MM.1S (cell line): ENCODE measurements at regions not wholly inside any gene's neighbourhood (a gene's known extent, or its start where the extent isn't known, plus 50 kb on each side); places are given as distances from the start of the nearest gene placed in this dataset.

Experiments
- DNase-seq: peaks from one replicate; pipeline ENCODE4 v3.0.0-alpha.2; 2015
- H2AFZ ChIP-seq: fragments of 300-600 bp; sonication (generic); 2 replicates; pipeline ENCODE4 v1.6.0; 2016; ENCODE audit warnings: antibody characterized with exemption, low read length
- H3F3A ChIP-seq: fragments of 300-600 bp; sonication (generic); 2 replicates; pipeline ENCODE4 v1.6.1; 2016; ENCODE audit warnings: mild to moderate bottlenecking, antibody characterized with exemption, low read length, moderate library complexity, mixed read lengths; ENCODE audit not compliant: insufficient read depth
- H3K27ac ChIP-seq: fragments of 300-600 bp; sonication (generic); 2 replicates; pipeline ENCODE4 v1.5.1; 2016; ENCODE audit warnings: mild to moderate bottlenecking, low read length
- H3K27me3 ChIP-seq: fragments of 300-600 bp; sonication (generic); replicated peaks from 2 replicates; pipeline ENCODE4 v1.6.0; 2016; ENCODE audit warnings: low read length; ENCODE audit not compliant: insufficient read depth
- H3K36me3 ChIP-seq: fragments of 300-600 bp; sonication (generic); replicated peaks from 2 replicates; pipeline ENCODE4 v1.6.1; 2016; ENCODE audit warnings: mild to moderate bottlenecking, low read length, mixed read lengths; ENCODE audit not compliant: insufficient read depth
- H3K4me1 ChIP-seq: fragments of 300-600 bp; sonication (generic); 2 replicates; pipeline ENCODE4 v1.6.1; 2016; ENCODE audit warnings: low read length, mixed read lengths
- H3K4me2 ChIP-seq: fragments of 300-600 bp; sonication (generic); 2 replicates; pipeline ENCODE4 v1.6.0; 2016; ENCODE audit warnings: low read depth, low read length
- H3K4me3 ChIP-seq: fragments of 300-600 bp; sonication (generic); 2 replicates; pipeline ENCODE4 v1.5.1; 2016; ENCODE audit warnings: low read length, mixed read lengths
- H3K79me2 ChIP-seq: fragments of 300-600 bp; sonication (generic); 2 replicates; pipeline ENCODE4 v1.6.1; 2016; ENCODE audit warnings: mixed run types, low read length, mixed read lengths
- H3K9ac ChIP-seq: fragments of 300-600 bp; sonication (generic); 2 replicates; pipeline ENCODE4 v1.6.1; 2016; ENCODE audit warnings: low read length, mixed read lengths
- H3K9me2 ChIP-seq: fragments of 300-600 bp; sonication (generic); replicated peaks from 2 replicates; pipeline ENCODE4 v1.6.1; 2016; ENCODE audit warnings: mild to moderate bottlenecking, low read length, mixed read lengths; ENCODE audit not compliant: insufficient read depth
- H3K9me3 ChIP-seq: fragments of 300-600 bp; sonication (generic); replicated peaks from 2 replicates; pipeline ENCODE4 v1.6.1; 2016; ENCODE audit warnings: mild to moderate bottlenecking, low read length, mixed read lengths; ENCODE audit not compliant: insufficient read depth
- H4K20me1 ChIP-seq: fragments of 300-600 bp; sonication (generic); 2 replicates; pipeline ENCODE4 v1.6.1; 2016; ENCODE audit warnings: mild to moderate bottlenecking, low read length, moderate library complexity, mixed read lengths; ENCODE audit not compliant: insufficient read depth
- EZH2 ChIP-seq: fragments of 300-600 bp; sonication (generic); optimal IDR thresholded peaks from 2 replicates; pipeline ENCODE3; 2017; ENCODE audit warnings: low read depth, mild to moderate bottlenecking, antibody characterized with exemption, low read length, mixed read lengths
- EZH2phosphoT487 ChIP-seq: fragments of 300-600 bp; sonication (generic); IDR thresholded peaks from 2 replicates; pipeline ENCODE4 v1.6.1; 2018; ENCODE audit warnings: antibody characterized with exemption, low read length
- TF ChIP-seq, protein P1 (sequence below): fragments of 300-600 bp; sonication (generic); IDR thresholded peaks from 2 replicates; pipeline ENCODE4 v1.5.1; 2016; ENCODE audit warnings: antibody characterized with exemption, low read length, mixed read lengths

GRCh38 chr1:90400131-90400530 lies 317.0 kb downstream of the BARHL2 start:
- no peak overlapping the region for H2AFZ ChIP-seq
- H3K27me3 ChIP-seq: no peaks in the 10 kb centered on the region
- H3K9ac ChIP-seq: no peak overlapping the region
- H3K4me3 ChIP-seq: no peak overlapping the region
- TF ChIP-seq, protein P1, sequence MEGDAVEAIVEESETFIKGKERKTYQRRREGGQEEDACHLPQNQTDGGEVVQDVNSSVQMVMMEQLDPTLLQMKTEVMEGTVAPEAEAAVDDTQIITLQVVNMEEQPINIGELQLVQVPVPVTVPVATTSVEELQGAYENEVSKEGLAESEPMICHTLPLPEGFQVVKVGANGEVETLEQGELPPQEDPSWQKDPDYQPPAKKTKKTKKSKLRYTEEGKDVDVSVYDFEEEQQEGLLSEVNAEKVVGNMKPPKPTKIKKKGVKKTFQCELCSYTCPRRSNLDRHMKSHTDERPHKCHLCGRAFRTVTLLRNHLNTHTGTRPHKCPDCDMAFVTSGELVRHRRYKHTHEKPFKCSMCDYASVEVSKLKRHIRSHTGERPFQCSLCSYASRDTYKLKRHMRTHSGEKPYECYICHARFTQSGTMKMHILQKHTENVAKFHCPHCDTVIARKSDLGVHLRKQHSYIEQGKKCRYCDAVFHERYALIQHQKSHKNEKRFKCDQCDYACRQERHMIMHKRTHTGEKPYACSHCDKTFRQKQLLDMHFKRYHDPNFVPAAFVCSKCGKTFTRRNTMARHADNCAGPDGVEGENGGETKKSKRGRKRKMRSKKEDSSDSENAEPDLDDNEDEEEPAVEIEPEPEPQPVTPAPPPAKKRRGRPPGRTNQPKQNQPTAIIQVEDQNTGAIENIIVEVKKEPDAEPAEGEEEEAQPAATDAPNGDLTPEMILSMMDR: no peak
- TF ChIP-seq EZH2phosphoT487 (no peak), EZH2 (no peak)
- H3K9me3 ChIP-seq: no peaks in the 10 kb centered on the region
- H3F3A ChIP-seq: no peaks in the 10 kb centered on the region
- no peaks in the 10 kb centered on the region for H3K4me1 ChIP-seq
- no peaks in the 10 kb centered on the region for H3K36me3 ChIP-seq
- H4K20me1 ChIP-seq: no peaks in the 10 kb centered on the region
- no peak overlapping the region for H3K4me2 ChIP-seq
- H3K9me2 ChIP-seq: no peaks in the 10 kb centered on the region
- no peak overlapping the region for H3K27ac ChIP-seq
- no peak for DNase-seq
- H3K79me2 ChIP-seq: no peaks in the 10 kb centered on the region

DNA sequence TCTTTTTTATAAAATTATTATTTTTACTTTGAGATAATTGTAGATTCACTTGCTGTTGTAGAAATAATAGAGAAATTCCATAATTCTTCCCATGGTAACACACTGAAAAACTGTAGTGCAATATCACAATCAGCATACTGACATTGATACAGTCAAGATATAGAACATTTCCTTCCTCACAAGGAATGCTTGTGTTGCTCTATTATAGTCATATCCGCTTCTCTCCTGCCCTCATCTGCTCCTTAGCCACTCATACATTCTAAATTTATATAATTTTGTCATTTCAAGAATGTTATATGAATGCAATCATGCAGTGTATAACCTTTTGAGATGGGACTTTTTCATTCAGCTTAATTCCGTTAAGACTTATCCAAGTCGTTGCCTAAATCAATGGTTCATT lies 320.2 kb downstream of the BARHL2 start:
- Histone ChIP-seq H4K20me1 (no peaks in the 10 kb centered on the region), H3K79me2 (no peaks in the 10 kb centered on the region), H3K4me3 (no peak overlapping the region), H3F3A (no peaks in the 10 kb centered on the region), H3K4me2 (no peak overlapping the region), H3K9me2 (no peaks in the 10 kb centered on the region), H3K9me3 (no peaks in the 10 kb centered on the region), H2AFZ (no peak overlapping the region), H3K36me3 (no peaks in the 10 kb centered on the region), H3K27ac (no peak overlapping the region), H3K9ac (no peak overlapping the region), H3K27me3 (no peaks in the 10 kb centered on the region), H3K4me1 (no peaks in the 10 kb centered on the region)
- DNase-seq: no peak
- TF ChIP-seq EZH2: no peak
- TF ChIP-seq, protein P1: no peak

DNA sequence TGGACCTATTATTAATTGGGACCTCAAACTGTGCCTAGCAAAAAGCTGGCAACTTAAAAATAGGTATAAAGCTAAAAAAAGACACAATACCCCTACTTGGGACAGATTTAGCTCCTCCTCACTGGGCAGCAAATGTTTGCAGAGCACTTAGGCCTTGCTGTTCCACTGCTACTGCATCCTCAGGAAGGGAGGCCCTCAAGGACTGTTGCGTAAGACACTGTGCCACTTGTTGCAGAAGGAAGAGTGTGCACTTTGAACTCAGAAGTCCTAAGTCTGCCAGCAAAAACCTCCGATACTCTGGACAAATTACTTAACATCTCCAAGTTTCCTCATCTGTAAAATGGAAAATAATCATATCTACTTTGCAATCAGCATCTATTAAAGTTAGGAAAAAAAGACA lies 322.9 kb downstream of the BARHL2 start:
- Histone ChIP-seq H3K4me2 (no peak overlapping the region), H4K20me1 (no peaks in the 10 kb centered on the region), H3K9me3 (no peaks in the 10 kb centered on the region), H3K27me3 (no peaks in the 10 kb centered on the region), H3K9me2 (no peaks in the 10 kb centered on the region), H3F3A (no peaks in the 10 kb centered on the region), H3K79me2 (no peaks in the 10 kb centered on the region), H3K9ac (no peak overlapping the region), H3K4me1 (no peaks in the 10 kb centered on the region), H3K4me3 (no peak overlapping the region), H3K27ac (no peak overlapping the region), H3K36me3 (no peaks in the 10 kb centered on the region), H2AFZ (no peak overlapping the region)
- DNase-seq: no peak
- TF ChIP-seq EZH2phosphoT487 (no peak), EZH2 (no peak)
- TF ChIP-seq, protein P1: no peak

- Histone ChIP-seq H3K9me2 (no peaks in the 10 kb centered on the region), H4K20me1 (no peaks in the 10 kb centered on the region), H3K9me3 (no peaks in the 10 kb centered on the region), H3K4me3 (no peak overlapping the region), H3K4me2 (no peak overlapping the region), H3K4me1 (no peaks in the 10 kb centered on the region), H3K27me3 (no peaks in the 10 kb centered on the region), H3K27ac (no peak overlapping the region), H3K9ac (no peak overlapping the region), H3K79me2 (no peaks in the 10 kb centered on the region), H3K36me3 (no peaks in the 10 kb centered on the region), H2AFZ (no peak overlapping the region), H3F3A (no peaks in the 10 kb centered on the region)
- TF ChIP-seq EZH2 (no peak), EZH2phosphoT487 (no peak)
- TF ChIP-seq, protein P1: no peak
- DNase-seq: no peak
Measured at GRCh38 chr1:90393025-90393424, 324.1 kb downstream of the BARHL2 start.
